GM12875 (cell line): ENCODE measurements at regions not wholly inside any gene's neighbourhood (a gene's known extent, or its start where the extent isn't known, plus 50 kb on each side); places are given as distances from the start of the nearest gene placed in this dataset.

Experiments used
- H3K4me3 ChIP-seq: one replicate; pipeline ENCODE4 v1.5.1; 2011; ENCODE audit warnings: low read depth, low read length, control low read depth
- TF ChIP-seq, protein P1 (sequence below): IDR thresholded peaks from 2 replicates; pipeline ENCODE4 v1.5.1; 2011; ENCODE audit warnings: low read depth, mild to moderate bottlenecking, control low read depth, inconsistent platforms, low read length, moderate library complexity, borderline replicate concordance; ENCODE audit not compliant: insufficient read depth

DNA sequence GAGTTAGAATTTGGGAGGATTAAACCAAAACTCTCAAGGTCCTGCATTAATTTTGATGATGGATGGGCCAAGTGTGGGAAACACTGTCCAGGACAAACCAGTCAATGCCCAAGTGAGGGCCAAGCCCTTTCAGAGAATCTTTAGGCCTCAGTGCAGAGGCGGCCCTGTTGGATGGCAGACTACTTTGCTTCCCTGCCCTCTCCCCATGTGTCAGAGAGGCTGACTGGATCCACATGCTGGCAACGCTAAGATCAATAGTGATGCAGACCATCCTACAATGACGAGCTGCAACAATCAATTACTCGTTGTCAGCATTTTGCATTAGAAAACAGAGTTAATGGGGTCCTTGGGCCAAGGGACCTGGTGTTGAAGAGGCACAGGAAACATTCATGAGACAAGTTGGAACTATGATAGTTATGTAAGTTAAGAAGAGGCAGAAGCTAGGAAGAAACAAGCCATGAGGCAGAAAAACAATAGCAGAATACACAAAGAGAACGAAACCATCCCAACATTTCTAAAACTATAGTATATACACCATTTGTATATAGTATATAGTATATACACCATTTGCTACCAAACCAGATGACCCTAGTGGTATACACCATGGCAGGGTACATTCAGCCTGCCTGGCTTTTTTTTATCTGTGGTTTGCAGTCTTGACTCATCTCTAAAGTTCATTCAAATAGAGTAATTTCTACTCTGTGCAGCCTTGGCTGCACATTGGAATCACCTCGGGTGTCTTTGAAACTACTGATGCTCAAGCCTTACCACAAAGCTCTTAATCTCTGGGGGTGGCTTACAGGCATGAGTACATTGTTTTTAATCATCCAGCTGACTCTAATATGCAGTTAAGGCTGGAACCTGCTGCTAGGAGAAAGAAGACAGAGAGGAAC lies 147.7 kb upstream of the GYPA start:
- H3K4me3 ChIP-seq = no peak overlapping the region
- TF ChIP-seq, protein P1, sequence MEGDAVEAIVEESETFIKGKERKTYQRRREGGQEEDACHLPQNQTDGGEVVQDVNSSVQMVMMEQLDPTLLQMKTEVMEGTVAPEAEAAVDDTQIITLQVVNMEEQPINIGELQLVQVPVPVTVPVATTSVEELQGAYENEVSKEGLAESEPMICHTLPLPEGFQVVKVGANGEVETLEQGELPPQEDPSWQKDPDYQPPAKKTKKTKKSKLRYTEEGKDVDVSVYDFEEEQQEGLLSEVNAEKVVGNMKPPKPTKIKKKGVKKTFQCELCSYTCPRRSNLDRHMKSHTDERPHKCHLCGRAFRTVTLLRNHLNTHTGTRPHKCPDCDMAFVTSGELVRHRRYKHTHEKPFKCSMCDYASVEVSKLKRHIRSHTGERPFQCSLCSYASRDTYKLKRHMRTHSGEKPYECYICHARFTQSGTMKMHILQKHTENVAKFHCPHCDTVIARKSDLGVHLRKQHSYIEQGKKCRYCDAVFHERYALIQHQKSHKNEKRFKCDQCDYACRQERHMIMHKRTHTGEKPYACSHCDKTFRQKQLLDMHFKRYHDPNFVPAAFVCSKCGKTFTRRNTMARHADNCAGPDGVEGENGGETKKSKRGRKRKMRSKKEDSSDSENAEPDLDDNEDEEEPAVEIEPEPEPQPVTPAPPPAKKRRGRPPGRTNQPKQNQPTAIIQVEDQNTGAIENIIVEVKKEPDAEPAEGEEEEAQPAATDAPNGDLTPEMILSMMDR = no peak

DNA sequence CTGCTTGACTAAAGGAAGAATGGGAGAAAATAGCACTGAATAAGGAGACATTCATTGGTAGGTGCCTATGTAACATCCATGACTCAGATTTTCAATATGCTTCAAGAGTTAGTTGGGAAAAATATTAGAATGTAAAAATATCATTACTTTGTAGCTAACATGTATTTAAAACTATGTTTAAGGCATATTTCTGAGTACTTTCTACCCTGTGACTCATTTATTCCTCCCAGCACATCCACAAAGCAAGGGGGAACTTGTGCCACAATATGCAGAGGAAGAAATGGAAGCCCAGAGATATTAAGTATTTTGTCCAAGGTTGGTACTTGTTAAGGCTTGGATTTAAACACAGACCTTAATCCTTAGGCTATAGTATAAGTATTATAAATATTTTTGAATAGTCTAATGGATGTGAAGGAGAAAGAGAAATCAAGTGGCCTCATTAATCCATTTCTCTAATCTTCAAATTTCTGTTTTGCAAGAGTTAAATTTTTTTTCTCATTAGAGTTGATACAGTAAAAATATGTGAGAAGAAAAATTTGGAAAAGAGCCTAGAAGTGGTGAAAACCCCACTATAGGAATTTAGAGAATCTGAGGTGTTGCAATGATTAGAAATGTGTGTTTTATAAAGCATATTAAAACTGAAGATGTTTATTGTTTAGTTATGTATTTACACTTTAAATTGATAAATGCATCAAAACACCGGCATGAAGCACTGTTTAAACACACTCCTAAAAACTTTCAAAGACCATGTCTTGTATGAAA lies 149.3 kb upstream of the GYPA start:
- no peak overlapping the region for H3K4me3 ChIP-seq
- TF ChIP-seq, protein P1 = no peak

DNA sequence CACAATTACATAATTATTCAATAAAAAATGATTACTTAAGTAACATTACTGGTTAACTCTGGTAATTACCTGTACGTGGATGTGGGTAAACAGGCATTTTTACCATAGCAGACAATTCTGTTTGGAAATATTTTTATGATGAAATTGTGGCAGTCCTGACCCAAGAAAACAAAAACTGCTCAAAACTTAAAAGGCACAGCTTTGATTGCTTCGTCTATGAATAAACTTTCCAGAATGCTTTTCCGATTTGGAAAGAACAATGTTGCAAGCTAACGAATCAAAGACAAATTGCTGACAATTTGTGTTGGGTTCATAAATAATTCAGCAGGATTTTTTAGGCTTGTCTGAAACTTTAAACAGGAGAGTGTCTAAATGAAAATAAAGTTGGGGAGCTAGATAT lies 150.6 kb upstream of the GYPA start:
- TF ChIP-seq, protein P1 = no peak

DNA sequence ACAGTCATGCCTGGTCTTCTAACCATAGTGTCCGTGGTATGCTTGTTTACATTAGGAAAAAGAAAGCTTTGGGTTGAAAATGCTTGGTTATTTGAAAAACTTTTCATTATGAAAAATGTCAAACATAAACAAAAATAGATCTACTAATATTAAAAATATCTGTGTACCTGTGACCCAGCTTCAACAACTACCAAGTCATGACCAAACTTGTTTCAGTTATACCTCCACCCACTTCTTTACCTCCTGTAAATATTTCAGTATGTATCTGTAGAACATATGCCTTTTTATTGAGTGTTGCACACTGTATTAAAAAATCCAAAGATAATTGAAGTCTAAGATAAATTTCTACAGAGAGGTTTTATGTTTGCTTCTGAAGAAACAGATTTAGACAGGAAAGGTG lies 153.7 kb upstream of the GYPA start:
- TF ChIP-seq, protein P1 = no peak
- no peak overlapping the region for H3K4me3 ChIP-seq

More for the DNA sequence above, 150.6 kb upstream of the GYPA start:
- no peak overlapping the region for H3K4me3 ChIP-seq

DNA sequence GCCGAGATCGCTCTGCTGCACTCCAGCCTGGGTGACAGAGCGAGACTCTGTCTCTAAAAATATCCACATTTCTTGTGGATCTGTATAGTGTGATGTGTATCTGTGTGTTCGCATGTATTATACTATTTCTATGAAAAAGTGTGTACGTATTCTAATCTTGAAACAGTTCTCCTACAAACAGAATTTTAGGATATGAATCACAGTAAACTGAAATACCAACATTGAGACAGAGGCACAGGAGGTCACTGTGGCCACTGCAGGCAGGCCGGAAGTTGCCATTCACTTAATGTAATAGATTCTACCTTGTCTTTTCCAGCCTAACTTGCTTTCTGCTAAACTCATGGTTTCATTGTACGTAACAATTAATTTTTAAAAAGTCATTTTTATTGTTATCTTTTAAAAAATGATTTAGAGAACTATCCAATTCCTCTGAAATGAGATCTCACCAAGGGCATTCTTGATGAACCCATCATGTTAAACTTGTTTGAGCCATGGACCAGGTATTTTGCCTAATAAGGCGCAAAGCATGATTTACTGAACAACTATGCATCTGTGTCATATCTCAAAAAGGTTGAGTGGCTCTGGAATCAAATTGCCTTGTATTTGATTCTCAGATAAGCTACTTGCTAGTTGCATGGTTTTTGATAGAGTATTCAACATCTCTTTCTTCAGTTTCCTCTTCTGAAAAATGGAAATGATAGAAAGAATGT lies 154.9 kb upstream of the GYPA start:
- TF ChIP-seq, protein P1 = no peak
- H3K4me3 ChIP-seq = no peak overlapping the region

DNA sequence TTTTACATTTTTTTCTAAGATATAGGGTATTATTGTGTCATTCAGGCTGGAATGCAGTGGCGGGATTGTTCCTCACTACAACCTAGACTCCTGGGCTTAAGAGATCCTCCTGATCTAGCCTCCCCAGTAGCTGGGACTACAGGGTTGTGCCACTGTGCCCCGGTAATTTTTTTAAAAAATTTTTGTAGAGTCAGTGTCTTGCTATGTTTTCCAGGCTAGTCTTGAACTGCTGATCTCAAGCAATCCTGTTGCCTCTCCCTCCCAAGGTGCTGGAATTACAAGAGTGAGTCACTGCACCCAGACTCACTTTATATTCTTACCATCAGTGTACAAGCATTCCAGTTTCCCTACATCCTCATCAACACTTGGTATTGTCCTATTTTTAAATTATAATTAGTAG lies 156.4 kb upstream of the GYPA start:
- H3K4me3 ChIP-seq = no peak overlapping the region
- TF ChIP-seq, protein P1 = no peak

DNA sequence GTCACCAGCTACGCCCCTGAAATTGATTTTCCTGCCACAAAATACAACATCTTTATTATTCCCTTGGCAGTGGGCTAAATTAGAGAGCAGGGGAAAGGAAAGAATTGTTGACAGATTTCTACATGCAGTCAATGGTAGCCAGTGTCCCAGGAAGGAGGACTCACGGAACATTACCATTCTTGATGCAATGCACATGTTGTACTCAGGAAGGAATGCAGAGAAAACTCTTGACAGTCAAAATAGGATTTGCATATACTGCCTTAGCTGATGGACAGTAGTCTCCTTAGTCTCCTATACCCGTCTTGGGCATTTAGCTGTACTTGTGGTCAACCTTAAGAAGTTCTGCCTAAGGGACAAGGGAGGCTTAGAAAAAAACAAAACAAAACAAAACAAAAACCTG lies 158.0 kb upstream of the GYPA start:
- H3K4me3 ChIP-seq = no peak overlapping the region
- TF ChIP-seq, protein P1 = no peak
